HS-5 (cell line): ENCODE measurements at regions not wholly inside any gene's neighbourhood (a gene's known extent, or its start where the extent isn't known, plus 50 kb on each side); places are given as distances from the start of the nearest gene placed in this dataset.
"Not testable (repeated sequence)": the region's sequence is repeated elsewhere in the genome, so short reads cannot be mapped to it uniquely, and the experiment has no call there.

ENCODE experiments used
- DNase-seq: peaks from one replicate; pipeline ENCODE4 v3.0.0-alpha.2; 2012; ENCODE audit warnings: low read depth

GRCh38 chr4:132382243-132382642, 766.9 kb upstream of the PCDH10 start:
- DNase-seq: no peak

GRCh38 chr4:132383571-132384199, 765.4 kb upstream of the PCDH10 start:
- DNase-seq: peak; percentile 39

- no peak for DNase-seq
These were observed 764.4 kb upstream of the PCDH10 start for GRCh38 chr4:132384709-132385108.

GRCh38 chr4:132386130-132386529, 763.0 kb upstream of the PCDH10 start:
- DNase-seq: no peak

- no peak for DNase-seq
These were observed 762.0 kb upstream of the PCDH10 start for GRCh38 chr4:132387060-132387459.

GRCh38 chr4:132395561-132395960, 753.5 kb upstream of the PCDH10 start:
- no peak for DNase-seq

GRCh38 chr4:132396636-132397035, 752.5 kb upstream of the PCDH10 start:
- no peak for DNase-seq

GRCh38 chr4:132417220-132417619, 731.9 kb upstream of the PCDH10 start:
- no peak for DNase-seq

- no peak for DNase-seq
These were observed 722.0 kb upstream of the PCDH10 start for GRCh38 chr4:132427125-132427524.

GRCh38 chr4:132437117-132437516, 712.0 kb upstream of the PCDH10 start:
- no peak for DNase-seq

GRCh38 chr4:132445386-132445785, 703.7 kb upstream of the PCDH10 start:
- no peak for DNase-seq

GRCh38 chr4:132457987-132458386, 691.1 kb upstream of the PCDH10 start:
- DNase-seq: not testable (repeated sequence)

GRCh38 chr4:132479543-132479942, 669.6 kb upstream of the PCDH10 start:
- DNase-seq: no peak

- no peak for DNase-seq
These were observed 660.5 kb upstream of the PCDH10 start for GRCh38 chr4:132488555-132488954.

GRCh38 chr4:132493476-132493875, 655.6 kb upstream of the PCDH10 start:
- no peak for DNase-seq

GRCh38 chr4:132495267-132495812, 653.8 kb upstream of the PCDH10 start:
- DNase-seq: not testable (repeated sequence)

GRCh38 chr4:132498215-132498614, 650.9 kb upstream of the PCDH10 start:
- no peak for DNase-seq

- DNase-seq: no peak
These were observed 647.0 kb upstream of the PCDH10 start for GRCh38 chr4:132502096-132502552.

GRCh38 chr4:132504438-132504837, 644.7 kb upstream of the PCDH10 start:
- DNase-seq: no peak

- DNase-seq: no peak
These were observed 642.5 kb upstream of the PCDH10 start for GRCh38 chr4:132506568-132506967.

GRCh38 chr4:132513491-132513890, 635.6 kb upstream of the PCDH10 start:
- DNase-seq: no peak

- DNase-seq: no peak
These were observed 622.4 kb upstream of the PCDH10 start for GRCh38 chr4:132526652-132527051.

GRCh38 chr4:132527817-132528216, 621.3 kb upstream of the PCDH10 start:
- no peak for DNase-seq

- no peak for DNase-seq
These were observed 618.2 kb upstream of the PCDH10 start for GRCh38 chr4:132530861-132531260.
